ENCODE measurements at regions not wholly inside any gene's neighbourhood (a gene's known extent, or its start where the extent isn't known, plus 50 kb on each side); places are given as distances from the start of the nearest gene placed in this dataset.
A peak's percentile ranks its signal among the peaks of the same experiment; 100 is the strongest.
"Not testable (repeated sequence)": the region's sequence is repeated elsewhere in the genome, so short reads cannot be mapped to it uniquely, and the experiment has no call there.

GRCh38 chr2:156930423-156930822 is 327.1 kb upstream of the GALNT5 start:
- no peak for DNase-seq (ENCODE audit: low read depth, low spot score)

DNA sequence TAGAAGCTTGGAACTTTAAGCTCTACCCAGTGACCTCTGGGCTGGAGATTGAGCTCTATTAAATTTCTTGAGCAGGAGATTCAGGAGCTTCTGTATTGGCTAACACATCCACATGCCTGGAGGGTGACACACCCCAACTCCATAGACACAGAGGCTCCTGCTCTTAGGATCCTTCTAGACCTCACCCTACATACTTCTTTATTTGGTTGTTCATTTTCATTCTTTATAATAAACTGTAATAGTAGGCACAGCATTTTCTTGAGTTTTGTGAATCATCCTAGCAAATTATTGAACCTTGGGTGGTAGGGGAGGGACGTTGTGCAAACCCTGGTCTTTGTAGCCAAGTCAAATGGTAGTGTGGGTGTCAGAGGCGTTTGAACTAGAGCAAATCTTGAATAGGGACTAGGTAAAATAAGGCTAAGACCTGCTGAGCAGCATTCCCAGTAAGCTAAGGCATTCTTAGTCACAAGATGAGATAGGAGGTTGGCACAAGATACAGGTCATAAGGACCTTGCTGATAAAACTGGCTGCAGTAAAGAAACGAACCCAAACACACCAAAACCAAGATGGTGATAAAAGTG is 323.8 kb upstream of the GALNT5 start:
- DNase-seq (ENCODE audit: low read depth, low spot score): no peak

DNA sequence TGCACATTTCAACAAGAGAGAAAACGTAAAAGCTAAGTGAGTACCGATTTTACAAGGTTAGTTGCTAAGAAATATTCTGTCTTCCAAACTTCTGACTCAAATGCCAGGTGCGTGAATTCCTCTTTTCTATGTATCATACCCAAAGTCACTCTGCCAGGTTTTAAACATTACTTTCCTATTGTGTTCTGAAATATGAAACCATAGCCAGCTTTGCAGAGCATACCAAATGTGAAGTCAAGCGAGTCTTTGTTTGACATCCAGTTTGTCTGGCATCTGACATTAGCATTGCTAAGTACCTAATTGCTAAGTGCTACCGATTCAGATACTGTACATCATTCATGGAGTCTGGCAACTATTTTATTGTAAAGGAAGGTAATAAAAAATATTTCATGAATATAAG is 321.9 kb upstream of the GALNT5 start:
- peak; percentile 67 for DNase-seq (ENCODE audit: low read depth, low spot score)

- DNase-seq (ENCODE audit: low read depth, low spot score): no peak
These were observed 320.1 kb upstream of the GALNT5 start for GRCh38 chr2:156937430-156937829.

DNA sequence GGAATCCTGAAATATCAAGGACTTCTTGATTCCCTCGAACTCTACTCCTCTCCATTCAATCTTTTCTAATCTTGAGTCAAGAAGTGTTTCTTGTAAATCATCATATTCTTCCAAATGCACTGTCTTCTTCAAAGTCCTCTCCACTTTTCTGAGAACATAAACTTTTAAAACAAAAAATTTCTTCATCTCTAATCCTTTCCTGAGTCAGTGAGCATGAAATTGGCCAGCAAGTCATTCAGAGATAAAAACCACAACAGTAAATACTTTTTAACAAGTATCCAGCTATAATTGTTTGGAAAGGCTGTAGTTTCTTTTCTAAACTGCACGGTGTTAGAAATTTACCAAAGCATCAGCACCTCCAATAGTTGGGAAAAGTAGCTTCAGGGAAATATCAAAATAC is 312.6 kb upstream of the GALNT5 start:
- peak; percentile 16 for DNase-seq (ENCODE audit: low read depth, low spot score)

DNA sequence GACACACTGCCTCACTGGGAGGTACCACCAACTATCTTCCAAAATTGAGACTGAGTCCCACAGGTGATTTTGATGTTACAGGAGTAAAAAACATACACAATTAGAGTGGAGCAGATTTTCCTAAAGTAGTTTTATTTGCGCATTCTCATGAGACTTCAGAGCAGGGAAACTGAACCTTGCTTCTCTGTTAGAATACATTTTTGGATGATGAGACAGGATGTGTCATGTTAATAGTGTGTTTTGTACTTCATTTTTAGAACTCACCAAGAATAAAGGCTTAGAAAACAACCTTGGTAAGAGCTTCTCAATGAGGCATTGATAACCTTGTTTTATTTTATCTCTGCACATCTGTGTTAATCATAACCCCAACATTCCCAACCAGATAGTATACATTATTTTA is 310.2 kb upstream of the GALNT5 start:
- no peak for DNase-seq (ENCODE audit: low read depth, low spot score)

- DNase-seq (ENCODE audit: low read depth, low spot score): no peak
These were observed 301.8 kb upstream of the GALNT5 start for GRCh38 chr2:156955701-156956100.

DNA sequence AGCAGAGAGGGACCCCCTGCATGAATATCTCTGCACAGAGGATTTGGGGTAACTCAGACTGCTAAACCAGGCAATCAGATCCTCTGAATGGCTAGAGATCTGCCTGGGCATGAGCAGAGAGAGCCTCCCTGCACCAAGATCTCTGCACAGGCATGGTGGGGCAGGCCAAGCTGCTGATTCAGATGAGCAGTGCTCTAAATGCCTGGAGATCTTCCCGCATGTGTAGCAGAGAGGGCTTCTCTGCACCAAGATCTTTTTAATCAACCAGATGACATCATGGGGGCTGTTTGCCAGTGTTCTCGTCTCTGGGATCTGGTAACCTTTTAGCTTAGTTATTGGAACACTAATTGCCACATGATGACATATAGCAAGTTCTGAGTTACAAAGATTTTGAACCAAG is 301.3 kb upstream of the GALNT5 start:
- DNase-seq (ENCODE audit: low read depth, low spot score): no peak

DNA sequence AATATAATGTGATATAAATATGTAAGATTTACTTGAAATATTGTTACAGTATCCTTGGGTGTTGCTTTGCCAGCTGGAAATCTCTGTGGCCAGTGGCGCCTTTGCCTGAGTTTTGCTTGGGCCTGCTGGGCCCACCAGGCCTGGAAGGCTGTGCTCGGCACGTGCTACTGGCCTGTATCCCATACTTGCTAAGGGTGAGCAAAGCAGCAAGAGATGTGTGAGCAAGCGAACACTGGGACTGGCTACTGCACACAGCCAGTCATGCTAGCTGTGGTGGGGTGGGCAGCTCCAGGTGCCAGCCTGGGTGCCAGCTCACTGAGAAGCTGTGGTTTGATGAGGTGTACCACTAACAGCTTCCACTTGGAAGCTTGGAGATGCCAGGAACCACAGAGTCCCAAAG is 299.1 kb upstream of the GALNT5 start:
- DNase-seq (ENCODE audit: low read depth, low spot score): no peak

DNA sequence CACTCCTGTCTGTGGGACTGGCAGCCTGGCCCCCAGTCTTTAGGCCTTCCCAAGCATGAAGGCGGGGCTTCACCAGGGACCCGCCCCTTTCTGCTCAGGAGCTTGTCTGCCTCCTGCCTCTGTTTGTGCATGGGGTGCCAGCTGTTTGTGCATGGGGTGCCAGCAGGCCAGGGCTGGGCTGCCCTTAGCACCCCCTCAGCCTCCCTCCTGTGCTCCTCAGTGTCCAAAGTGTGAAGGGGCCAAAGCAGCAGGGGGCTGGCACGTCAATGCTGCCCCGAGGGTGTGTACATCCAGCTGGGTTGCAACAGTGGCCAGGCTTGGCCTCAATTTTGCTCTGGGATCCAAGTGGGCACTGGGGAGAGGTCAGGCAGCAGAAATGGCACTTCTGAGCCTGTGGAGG is 298.0 kb upstream of the GALNT5 start:
- no peak for DNase-seq (ENCODE audit: low read depth, low spot score)

DNA sequence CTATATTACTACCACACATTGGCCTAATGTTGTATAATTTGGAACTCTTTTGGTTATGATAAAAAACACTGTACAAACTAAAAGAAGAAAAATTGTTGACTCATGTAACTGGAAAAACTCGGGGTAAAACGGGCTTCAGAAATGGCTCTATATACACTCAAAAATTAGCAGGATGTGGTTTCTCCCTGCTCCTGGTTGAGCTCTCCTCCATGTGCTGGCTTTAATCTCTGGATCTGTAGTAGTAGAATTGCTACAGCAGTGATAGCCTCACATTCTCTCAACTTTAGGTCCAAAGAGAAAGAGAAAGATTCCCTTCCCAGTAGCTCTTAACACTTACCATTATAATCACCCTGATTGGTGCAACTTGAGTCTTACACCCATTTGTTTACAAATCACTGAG is 274.9 kb upstream of the GALNT5 start:
- DNase-seq (ENCODE audit: low read depth, low spot score): no peak

DNA sequence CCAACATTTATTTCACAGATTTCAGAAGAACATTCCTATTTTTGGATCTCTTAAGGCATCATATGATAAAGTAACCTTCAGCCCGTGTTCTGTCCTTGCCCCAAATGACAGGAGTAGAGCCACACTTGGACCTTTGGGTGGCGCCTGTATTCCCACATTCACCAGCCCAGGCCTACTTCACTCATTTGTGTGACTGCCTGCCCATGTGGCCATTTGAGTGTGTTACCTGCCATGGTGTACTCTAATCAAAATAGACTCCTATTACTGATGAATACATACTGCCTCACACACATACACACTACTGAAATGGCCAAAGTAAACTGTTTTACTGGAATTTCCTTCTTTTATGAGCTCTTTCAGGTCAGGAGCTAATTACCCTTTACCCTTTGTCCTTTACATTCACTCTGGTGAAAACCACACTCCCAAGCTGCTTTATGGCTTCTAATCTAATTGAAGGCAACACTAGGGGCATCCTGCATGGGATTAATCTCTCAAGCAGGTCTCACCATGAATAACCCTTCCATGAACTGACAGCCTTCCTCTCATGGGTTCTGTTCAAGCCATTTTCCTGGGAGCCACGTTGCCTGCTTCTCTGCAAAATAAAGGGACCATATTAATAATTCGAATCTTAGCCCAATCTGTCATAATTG is 271.0 kb upstream of the GALNT5 start:
- no peak for DNase-seq (ENCODE audit: low read depth, low spot score)

- DNase-seq (ENCODE audit: low read depth, low spot score): peak; percentile 5
These were observed 257.8 kb upstream of the GALNT5 start for GRCh38 chr2:156999661-157000060.

DNA sequence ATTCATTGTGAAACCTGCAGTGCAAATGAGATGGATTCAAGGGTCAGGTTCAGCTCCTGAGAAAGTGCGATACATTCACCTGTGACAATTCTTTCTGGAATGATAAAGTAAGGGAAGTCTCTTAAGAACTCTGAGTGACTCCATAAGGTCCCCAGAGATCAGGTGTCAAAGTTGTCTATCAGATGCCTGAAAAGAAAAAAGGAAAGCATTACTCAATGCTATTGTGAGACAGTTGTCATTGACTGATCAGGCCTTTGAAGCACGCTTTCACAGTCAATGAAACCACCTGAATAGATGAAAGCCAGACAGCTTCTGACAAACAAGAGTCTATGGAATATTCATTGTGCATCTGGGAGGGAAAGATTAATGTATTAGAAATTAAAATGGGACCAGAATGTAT is 252.7 kb upstream of the GALNT5 start:
- no peak for DNase-seq (ENCODE audit: low read depth, low spot score)

DNA sequence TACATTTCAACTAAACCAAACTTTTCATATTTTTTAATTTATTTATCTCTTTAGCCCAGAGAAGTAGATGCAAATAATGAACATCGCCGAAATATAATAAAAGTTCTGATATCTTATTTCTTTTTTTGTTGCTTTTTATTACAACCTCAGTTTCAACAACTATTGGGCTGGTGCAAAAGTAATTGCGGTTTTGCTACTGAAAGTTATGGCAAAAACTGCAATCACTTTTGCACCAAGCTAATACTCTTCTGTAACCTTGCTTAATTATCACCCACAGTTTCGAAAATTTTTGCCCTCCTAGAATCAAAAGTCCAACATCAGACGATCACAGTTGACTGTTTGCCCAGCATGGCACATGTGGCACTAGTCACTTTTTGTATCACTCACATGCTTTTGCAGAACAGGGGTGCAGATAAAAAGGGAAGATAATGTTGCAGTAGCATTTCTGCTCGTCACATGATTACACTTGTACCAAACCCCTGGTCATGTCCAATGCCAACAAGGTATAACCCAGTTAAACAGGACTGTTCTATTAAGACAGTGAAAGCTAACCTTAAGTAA is 242.4 kb upstream of the GALNT5 start:
- DNase-seq (ENCODE audit: low read depth, low spot score): no peak

- not testable (repeated sequence) for DNase-seq (ENCODE audit: low read depth, low spot score)
These were observed 234.2 kb upstream of the GALNT5 start for GRCh38 chr2:157023264-157023663.

GRCh38 chr2:157024129-157024528 is 233.4 kb upstream of the GALNT5 start:
- DNase-seq (ENCODE audit: low read depth, low spot score): no peak

DNA sequence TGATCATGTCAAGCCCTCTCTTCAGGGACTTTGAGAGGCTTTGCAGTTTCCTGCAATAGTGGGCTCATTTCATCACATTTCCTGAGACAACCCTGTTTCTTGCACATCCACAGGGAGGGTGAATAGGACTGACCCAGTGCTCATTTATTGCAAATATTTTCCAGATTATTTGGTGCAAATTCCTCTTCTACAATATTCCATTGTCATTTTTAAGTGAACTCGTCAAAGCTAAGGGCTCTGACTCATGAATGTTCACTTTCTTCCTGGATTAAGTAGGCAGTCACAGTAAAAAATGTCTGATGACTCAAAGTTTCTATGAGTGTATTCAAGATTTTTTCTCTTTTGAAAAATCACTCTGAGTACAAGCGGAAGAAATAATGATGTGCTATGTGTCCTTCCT is 225.5 kb upstream of the GALNT5 start:
- DNase-seq (ENCODE audit: low read depth, low spot score): peak; percentile 80

DNA sequence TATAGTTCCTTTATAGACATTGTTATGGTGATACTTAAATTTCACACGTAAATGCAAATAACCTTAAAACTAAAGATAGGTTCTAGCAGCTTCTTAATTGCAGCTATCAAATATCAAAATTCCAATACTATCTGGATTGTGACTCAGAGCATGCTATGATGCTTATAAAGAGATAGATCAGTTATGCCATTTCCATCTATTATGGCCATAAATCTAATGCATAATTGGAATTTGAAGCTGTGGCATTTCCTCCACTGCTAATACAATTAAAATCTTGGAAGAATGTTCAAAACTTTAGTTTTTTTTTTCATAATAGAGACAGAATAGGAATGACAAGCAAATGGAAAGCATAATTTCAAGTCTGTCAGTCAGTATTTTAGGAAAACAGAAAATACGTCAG is 220.8 kb upstream of the GALNT5 start:
- no peak for DNase-seq (ENCODE audit: low read depth, low spot score)

DNA sequence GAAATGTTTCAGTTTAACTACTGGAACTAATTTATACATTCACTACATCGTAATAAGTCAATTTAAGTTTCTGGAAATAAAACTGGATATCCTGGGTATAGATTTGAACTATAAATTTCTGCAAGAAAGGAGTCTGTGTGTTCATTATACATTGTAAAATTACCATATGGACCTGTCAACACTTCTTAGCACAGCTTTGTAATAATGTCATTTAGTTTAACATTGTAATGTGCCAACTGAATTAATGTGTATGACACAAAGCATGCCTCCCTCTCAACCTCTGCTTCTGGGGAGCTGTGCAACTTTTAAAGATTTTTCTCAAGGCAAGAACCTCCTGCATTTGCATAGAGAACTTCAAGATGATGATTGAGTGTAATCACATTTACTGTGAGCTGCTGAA is 213.7 kb upstream of the GALNT5 start:
- no peak for DNase-seq (ENCODE audit: low read depth, low spot score)

GRCh38 chr2:157046396-157046795 is 211.1 kb upstream of the GALNT5 start:
- no peak for DNase-seq (ENCODE audit: low read depth, low spot score)

DNA sequence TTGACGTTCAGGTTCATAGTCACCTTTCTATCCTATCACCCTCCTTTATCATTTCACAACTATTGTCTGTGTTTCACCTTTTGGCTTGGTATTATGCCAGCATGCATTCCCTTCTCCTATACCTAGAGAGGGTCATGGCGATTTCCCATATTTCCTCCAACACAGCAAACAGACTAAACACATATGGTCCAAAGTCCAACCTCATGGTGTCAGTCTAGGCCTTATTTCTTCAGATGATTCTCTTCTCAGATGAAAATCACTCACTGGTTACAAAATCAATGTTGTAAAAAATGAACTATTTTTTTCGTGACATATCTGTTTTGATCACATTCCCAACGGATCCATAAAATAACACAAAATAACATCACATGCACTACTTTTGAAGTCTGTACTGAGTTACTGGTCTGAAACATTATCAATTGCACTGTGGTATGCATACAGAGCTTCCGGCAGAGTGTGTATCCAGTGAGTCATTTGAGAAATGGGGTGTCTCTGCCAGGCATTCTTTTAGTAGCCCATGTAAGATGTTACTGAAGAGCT is 204.8 kb upstream of the GALNT5 start:
- peak; percentile 77 for DNase-seq (ENCODE audit: low read depth, low spot score)

- no peak for DNase-seq (ENCODE audit: low read depth, low spot score)
These were observed 203.6 kb upstream of the GALNT5 start for GRCh38 chr2:157053876-157054275.
